Activated CD4-positive, alpha-beta T cell treated with anti-CD3 and anti-CD28 coated beads for 36 hours (primary cell): ENCODE measurements at regions not wholly inside any gene's neighbourhood (a gene's known extent, or its start where the extent isn't known, plus 50 kb on each side); places are given as distances from the start of the nearest gene placed in this dataset.
"Not testable (repeated sequence)": the region's sequence is repeated elsewhere in the genome, so short reads cannot be mapped to it uniquely, and the experiment has no call there.

Source experiments
- ATAC-seq: fragments of 200-7000 bp; cut with Tn5 transposase; one replicate; pipeline ENCODE4 v1.10.0; 2021; ENCODE audit warnings: mild to moderate bottlenecking, moderate library complexity
- CTCF ChIA-PET: fragments of 350-600 bp; sonication (Branson Sonifier 250); formaldehyde crosslinking; loops from one replicate; lab custom pipeline; 2021; ENCODE audit warnings: antibody characterized with exemption; lab: Charles Lee
- POLR2A ChIA-PET: fragments of 350-600 bp; sonication (Branson Sonifier 250); formaldehyde crosslinking; loops from one replicate; lab custom pipeline; 2021; ENCODE audit warnings: antibody characterized with exemption, inconsistent platforms; lab: Charles Lee
- DNase-seq: peaks from one replicate; pipeline ENCODE4 v3.0.0-alpha.2; 2020
- H3K27ac Mint-ChIP-seq: one replicate; pipeline ENCODE4 v1.8.0; 2021; ENCODE audit warnings: mixed read lengths
- H3K27me3 Mint-ChIP-seq: one replicate; pipeline ENCODE4 v1.8.0; 2021; ENCODE audit warnings: mixed read lengths
- H3K36me3 Mint-ChIP-seq: one replicate; pipeline ENCODE4 v1.8.0; 2021; ENCODE audit warnings: low read depth, mixed read lengths
- H3K4me1 Mint-ChIP-seq: one replicate; pipeline ENCODE4 v1.8.0; 2021; ENCODE audit warnings: mixed read lengths
- H3K4me3 Mint-ChIP-seq: one replicate; pipeline ENCODE4 v1.8.0; 2021; ENCODE audit warnings: mild to moderate bottlenecking, moderate library complexity, mixed read lengths
- H3K9me3 Mint-ChIP-seq: one replicate; pipeline ENCODE4 v1.8.0; 2021; ENCODE audit warnings: low read depth, mixed read lengths
- intact Hi-C, 2 experiments: fragments of 100-400 bp; cut with DNase I in 1 of 2; cut with micrococcal nuclease in 1 of 2; formaldehyde crosslinking; loops; one replicate each; pipeline versions ENCODE4 v1.14.2 to v1.15.1; 2022 to 2024; cut with DNase I, micrococcal nuclease

DNA sequence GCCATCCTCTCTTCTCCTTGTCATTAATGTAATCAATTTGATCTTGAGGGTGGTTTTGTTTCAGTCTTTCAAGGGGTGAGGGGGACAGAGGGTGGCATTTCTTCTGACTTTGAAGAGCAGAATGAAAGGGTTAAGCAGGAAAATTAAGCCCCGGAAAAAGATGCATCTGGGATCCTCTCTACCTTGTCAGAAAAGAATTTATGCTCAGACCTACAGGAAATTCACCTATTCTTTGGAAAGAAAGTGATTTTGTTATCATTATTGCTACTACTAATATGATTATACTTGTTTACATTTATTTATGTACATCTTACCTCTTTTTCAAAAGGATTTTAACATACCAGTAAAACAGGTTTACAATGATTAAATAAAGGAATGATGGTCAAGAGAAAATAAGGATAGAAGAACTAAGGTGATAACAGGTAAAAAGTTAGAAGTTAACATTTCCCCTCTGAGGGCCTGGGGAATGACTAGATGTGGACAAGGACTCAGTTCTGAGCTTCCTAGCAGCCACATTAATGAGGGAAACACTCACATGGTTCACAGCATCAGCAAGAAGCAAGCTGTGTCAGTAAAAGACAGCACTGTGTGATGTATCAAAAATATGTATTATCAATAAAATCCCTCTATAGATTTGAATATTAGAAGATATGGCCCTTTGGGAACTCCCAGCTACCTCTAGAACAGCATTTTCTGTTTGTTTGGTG lies 151.4 kb downstream of the MYCN start:
- POLR2A ChIA-PET, result no interaction called here
- no peak overlapping the region for H3K4me3 Mint-ChIP-seq
- no peak for ATAC-seq

DNA sequence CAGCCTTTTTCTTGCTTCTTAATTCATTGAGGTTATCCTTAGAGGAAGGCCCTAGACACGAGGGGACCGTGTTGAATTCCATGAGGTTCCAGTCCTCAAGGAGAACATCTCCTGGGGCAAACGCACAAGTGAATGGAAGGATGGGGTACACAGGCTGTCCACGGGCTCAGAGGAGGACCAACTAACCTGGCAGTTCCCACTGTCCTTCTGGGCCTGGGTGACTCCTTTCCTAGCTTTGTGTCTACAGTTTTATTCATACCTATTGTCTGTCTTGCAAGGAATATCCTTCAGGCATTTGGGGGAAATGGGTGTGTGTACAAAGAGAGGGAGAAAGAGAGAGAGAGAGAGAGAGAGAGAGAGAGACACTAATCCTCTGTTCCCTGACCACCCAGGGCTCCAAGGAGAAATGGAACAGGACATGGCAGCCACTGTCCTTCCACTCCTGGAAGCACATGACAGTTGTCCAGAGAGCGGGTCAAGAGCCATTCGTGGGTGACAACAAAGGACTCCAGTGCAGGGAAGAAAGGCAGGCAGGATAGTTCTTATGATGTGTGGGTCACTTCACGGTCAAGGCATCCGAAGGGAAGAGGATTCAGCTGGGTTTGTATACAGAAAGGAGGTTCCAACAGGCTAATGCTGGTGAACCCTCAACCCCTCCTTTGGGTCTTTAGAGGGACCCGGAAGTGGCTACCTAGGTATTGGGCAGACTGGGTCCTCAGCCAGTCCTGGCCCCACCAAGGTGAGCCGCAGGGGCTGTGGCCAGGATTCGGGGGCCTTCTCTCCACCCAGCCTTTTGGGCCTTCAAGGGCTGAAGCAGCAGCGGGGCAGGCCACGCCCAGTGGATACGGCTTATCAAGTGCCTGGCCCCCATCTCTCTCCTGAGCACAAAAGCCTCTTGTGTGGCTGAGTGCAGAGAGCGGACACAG lies 150.6 kb downstream of the MYCN start:
- CTCF ChIA-PET, result no interaction called here
- DNase-seq (no peak), ATAC-seq (no peak)
- no peaks in the 10 kb centered on the region for H3K27me3 Mint-ChIP-seq
- H3K4me3 Mint-ChIP-seq, result no peak overlapping the region
- POLR2A ChIA-PET, result no interaction called here
- no peak overlapping the region for H3K27ac Mint-ChIP-seq
- no peaks in the 10 kb centered on the region for H3K36me3 Mint-ChIP-seq
- no peaks in the 10 kb centered on the region for H3K9me3 Mint-ChIP-seq
- peaks cover 2% of the 10 kb centered on the region for H3K4me1 Mint-ChIP-seq
- intact Hi-C loops, result no loop called here

More for the DNA sequence above, 151.4 kb downstream of the MYCN start:
- Mint-ChIP-seq H3K36me3 (no peaks in the 10 kb centered on the region), H3K9me3 (no peaks in the 10 kb centered on the region), H3K27me3 (no peaks in the 10 kb centered on the region), H3K27ac (no peak overlapping the region), H3K4me1 (peaks cover 2% of the 10 kb centered on the region)
- CTCF ChIA-PET, result no interaction called here
- DNase-seq, result no peak
- intact Hi-C loops, result no loop called here

DNA sequence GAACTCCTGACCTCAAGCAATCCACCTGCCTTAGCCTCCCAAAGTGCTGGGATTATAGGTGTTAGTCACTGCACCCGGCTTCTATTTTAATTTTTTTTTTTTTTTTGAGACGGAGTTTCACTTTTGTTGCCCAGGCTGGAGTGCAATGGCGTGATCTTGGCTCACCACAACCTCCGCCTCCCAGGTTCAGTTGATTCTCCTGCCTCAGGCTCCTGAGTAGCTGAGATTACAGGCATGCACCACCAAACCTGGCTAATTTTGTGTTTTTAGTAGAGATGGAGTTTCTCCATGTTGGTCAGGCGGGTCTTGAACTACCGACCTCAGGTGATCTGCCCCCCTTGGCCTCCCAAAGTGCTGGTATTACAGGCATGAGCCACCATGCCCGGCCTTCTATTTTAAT lies 149.1 kb downstream of the MYCN start:
- H3K27me3 Mint-ChIP-seq, H3K9me3 Mint-ChIP-seq, H3K4me3 Mint-ChIP-seq, H3K36me3 Mint-ChIP-seq, H3K27ac Mint-ChIP-seq, H3K4me1 Mint-ChIP-seq, DNase-seq, ATAC-seq, intact Hi-C loops, POLR2A ChIA-PET: not testable (repeated sequence)
- CTCF ChIA-PET, result interaction anchor here (0.7 to 0.8 kb wide), 2 partner anchors 317 to 391 kb away, joined by 4 read pairs; no protein-coding TSS in a partner anchor

DNA sequence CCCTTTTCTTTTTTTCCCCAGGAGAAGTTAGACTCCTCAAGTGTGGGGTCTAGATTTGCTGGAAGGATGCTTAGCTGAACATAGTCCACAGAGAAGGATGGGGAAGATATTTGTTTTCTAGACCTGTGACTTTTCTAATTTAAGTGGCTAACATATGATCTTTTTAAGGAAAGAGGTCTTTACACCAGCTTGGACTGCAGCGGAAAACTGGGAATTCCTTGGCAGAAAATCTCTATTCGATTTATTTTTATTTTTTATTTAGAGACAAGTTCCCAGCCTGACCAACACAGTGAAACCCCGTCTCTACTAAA lies 148.4 kb downstream of the MYCN start:
- Mint-ChIP-seq H3K9me3 (no peaks in the 10 kb centered on the region), H3K4me3 (no peak overlapping the region), H3K36me3 (no peaks in the 10 kb centered on the region), H3K27ac (no peak overlapping the region), H3K27me3 (no peaks in the 10 kb centered on the region), H3K4me1 (peaks cover 2% of the 10 kb centered on the region)
- intact Hi-C loops, result no loop called here
- DNase-seq, result no peak
- ChIA-PET CTCF (interaction anchor here (0.8 kb wide), 1 partner anchor 391 kb away, joined by 4 read pairs; no protein-coding TSS in a partner anchor), POLR2A (no interaction called here)
- ATAC-seq, result no peak

DNA sequence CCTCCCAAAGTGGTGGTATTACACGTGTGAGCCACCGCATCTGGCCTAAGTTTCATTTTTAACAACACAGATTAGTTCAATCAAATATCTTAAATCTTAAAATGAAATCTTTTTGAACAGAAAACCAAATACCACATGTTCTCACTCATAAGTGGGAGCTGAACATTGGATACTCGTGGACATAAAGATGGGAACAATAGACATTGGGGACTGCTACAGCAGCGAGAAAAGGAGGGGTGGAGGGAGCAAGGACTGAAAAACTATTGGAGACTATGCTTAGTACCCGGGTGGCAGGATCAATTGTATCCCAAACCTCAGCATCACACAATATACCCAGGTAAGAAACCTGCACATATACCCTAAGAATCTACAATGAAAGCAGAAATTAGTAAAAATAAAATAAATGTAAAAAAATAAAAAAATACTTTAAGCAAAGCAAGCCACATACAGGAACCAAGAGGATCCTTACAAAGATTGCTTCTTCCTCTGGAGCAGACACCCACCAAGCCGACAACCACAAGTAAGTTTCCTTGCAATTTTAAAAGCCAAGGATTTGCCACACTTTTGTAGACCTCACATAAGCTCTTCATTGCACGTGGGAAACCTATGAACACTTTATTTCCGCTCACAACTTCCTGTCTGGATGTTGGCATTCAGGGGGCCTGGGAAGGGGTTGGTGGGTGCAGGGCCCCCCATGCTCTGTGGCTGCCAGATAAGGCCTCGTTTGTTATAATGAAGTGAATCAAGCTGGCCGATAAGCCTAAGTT lies 147.9 kb downstream of the MYCN start:
- ChIA-PET POLR2A (no interaction called here), CTCF (no interaction called here)
- DNase-seq (no peak), ATAC-seq (no peak)
- Mint-ChIP-seq H3K27ac (no peak overlapping the region), H3K4me3 (no peak overlapping the region), H3K27me3 (no peaks in the 10 kb centered on the region), H3K4me1 (peaks cover 2% of the 10 kb centered on the region), H3K36me3 (no peaks in the 10 kb centered on the region), H3K9me3 (no peaks in the 10 kb centered on the region)
- intact Hi-C loops, result no loop called here

DNA sequence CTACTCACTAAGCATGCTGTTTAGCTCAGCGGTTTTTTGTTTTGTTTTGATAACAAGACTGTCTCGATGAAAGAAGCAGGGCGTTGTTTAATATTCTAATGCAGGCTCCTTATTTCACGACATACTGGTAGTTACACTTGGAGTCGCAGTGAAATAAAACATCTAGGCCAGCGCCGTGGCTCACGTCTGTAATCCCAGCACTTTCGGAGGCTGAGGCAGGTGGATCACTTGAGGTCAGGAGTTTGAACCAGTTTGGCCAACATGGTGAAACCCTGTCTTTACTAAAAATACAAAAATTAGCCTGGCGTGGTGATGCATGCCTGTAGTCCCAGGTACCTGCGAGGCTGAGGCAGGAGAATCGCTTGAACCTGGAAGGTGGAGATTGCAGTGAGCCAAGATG lies 145.8 kb downstream of the MYCN start:
- H3K27me3 Mint-ChIP-seq, H3K4me3 Mint-ChIP-seq, ATAC-seq, H3K36me3 Mint-ChIP-seq, DNase-seq, intact Hi-C loops, H3K4me1 Mint-ChIP-seq, CTCF ChIA-PET, H3K9me3 Mint-ChIP-seq, H3K27ac Mint-ChIP-seq, POLR2A ChIA-PET: not testable (repeated sequence)

DNA sequence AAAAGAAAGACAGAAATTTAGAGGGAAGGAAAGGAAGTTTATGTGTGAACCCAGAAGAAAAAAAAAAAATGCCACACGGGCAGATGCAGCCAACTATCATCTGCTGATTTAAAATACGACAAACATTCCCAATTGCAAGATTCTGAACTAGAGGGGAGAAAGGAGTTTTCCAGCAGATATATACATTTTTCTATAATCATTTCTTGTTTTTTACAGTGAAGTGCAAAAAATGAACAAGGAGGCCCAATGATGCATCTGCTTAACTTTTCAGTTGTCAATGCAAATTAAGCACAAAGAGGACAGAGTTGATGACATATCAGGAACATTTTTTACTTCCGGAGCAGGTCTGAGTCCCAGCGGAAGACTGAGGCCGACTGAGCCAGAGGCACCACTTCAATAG lies 144.7 kb downstream of the MYCN start:
- Mint-ChIP-seq H3K9me3 (no peaks in the 10 kb centered on the region), H3K4me1 (peaks cover 2% of the 10 kb centered on the region), H3K27me3 (no peaks in the 10 kb centered on the region), H3K27ac (no peak overlapping the region), H3K36me3 (no peaks in the 10 kb centered on the region), H3K4me3 (no peak overlapping the region)
- ATAC-seq, result no peak
- ChIA-PET CTCF (interaction anchor here (0.6 kb wide), 1 partner anchor 11 kb away, joined by 3 read pairs; no protein-coding TSS in a partner anchor), POLR2A (no interaction called here)
- intact Hi-C loops, result no loop called here
- no peak for DNase-seq

DNA sequence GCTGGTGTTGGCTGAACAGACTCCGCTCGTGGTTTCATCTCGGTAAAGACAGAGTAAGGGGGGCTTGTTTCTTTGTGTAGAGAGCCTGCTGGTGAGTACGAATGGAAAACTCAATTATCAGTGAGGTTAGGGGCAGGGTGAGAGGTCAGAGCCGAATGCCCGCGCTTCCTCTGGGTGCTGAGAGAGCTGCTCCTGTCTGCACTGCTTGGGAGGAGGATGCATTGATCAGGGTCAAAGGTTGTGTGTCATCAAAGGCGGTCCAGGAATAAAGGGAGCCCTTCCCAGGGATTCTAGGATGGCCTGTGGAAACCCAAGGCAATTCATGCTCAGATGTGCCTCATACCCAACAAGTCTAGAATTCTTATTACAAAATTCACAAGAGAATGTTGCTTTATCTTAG lies 143.9 kb downstream of the MYCN start:
- ChIA-PET CTCF (interaction anchor here (0.6 kb wide), 1 partner anchor 12 kb away, joined by 3 read pairs; no protein-coding TSS in a partner anchor), POLR2A (no interaction called here)
- Mint-ChIP-seq H3K4me1 (peaks cover 2% of the 10 kb centered on the region), H3K9me3 (no peaks in the 10 kb centered on the region), H3K27me3 (no peaks in the 10 kb centered on the region), H3K36me3 (no peaks in the 10 kb centered on the region), H3K4me3 (no peak overlapping the region), H3K27ac (no peak overlapping the region)
- DNase-seq (no peak), ATAC-seq (no peak)
- intact Hi-C loops, result no loop called here

DNA sequence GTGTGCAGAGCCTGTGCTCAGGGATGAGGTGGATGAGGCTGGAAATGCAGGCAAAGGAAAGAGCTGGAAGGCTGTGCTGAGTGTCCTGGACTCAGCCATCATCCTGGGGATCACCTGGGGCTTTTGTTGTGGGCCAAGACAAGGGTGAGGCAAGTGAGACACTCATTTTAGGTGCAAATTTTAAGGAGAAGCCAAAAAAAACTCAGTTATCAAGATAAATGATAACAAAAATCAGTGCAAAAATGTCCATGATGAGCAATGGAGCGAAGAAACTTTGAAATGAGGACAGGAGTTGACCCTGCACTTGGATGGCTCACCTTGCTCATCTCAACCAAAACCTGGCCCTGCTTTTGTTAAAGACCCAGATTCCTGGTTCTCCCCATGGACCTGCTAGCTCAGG lies 141.9 kb downstream of the MYCN start:
- intact Hi-C loops, result no loop called here
- Mint-ChIP-seq H3K9me3 (no peaks in the 10 kb centered on the region), H3K36me3 (no peaks in the 10 kb centered on the region), H3K4me1 (no peaks in the 10 kb centered on the region), H3K27me3 (no peaks in the 10 kb centered on the region), H3K4me3 (no peak overlapping the region), H3K27ac (no peak overlapping the region)
- ChIA-PET POLR2A (no interaction called here), CTCF (no interaction called here)
- ATAC-seq, result no peak
- no peak for DNase-seq

DNA sequence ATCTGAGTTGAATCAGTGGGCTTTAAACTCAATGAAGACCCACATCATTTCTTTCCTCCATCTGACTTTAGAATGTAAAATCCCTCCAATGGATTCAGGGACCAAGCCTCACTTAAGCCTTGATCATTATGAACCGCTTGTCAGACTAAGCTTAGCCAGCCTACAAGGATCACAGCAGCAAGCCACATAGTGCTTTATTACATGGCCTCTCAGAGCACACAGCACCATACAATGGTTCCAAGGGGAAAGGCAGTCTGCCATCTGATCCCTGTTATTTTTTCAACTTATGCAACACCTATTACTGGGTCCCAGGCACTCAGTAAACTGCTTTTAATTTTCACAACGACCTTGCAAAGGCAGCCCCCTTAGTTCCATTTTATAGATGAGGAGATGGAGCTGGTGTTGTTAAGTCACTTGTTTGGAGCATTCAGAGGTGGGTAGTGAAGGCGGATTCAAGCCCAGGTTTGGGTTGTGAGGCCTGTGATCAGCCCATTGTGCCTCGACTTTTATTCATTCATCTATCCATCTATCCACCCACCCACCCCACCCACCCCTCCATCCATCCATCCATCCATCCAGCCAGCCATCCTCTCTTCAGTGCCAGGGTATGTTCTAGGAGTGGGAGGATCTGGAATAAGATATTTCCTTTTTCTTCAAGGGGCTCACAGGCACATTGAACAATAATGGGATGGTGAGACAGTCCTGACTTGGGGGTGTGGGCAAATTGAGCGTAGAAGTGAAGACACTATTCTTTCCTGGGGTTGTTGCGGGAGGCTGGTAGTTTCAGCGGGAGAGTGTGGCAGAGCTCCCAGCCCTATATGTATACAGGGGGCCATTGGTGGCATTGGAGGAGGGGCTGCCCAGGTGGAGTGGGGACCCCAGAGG lies 141.2 kb downstream of the MYCN start:
- ATAC-seq (no peak), DNase-seq (no peak)
- Mint-ChIP-seq H3K9me3 (no peaks in the 10 kb centered on the region), H3K36me3 (no peaks in the 10 kb centered on the region), H3K27ac (no peak overlapping the region), H3K4me3 (no peak overlapping the region), H3K4me1 (no peaks in the 10 kb centered on the region), H3K27me3 (no peaks in the 10 kb centered on the region)
- ChIA-PET POLR2A (no interaction called here), CTCF (no interaction called here)
- intact Hi-C loops, result no loop called here

DNA sequence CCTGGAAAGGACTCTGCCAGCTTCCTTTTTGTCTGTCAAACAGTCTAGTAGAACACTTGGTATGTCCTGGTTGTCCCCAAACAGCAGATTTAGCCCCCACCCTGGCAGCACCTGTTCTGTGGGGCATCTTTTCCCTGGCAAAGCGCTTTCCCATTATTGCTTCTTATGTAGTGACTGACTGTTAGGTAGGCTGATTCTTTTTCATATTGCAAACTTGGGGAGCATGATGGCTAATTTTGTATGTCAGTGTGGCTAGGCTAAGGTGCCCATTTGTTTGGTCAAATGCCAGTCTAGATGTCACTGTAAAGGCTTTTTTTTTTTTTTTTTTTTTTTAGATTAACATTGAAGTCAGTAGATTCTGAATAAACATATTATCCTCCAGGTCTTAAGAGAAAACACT lies 140.2 kb downstream of the MYCN start:
- intact Hi-C loops, result no loop called here
- POLR2A ChIA-PET, result no interaction called here

More for the DNA sequence above, 140.2 kb downstream of the MYCN start:
- Mint-ChIP-seq H3K27me3 (no peaks in the 10 kb centered on the region), H3K27ac (no peak overlapping the region), H3K4me1 (no peaks in the 10 kb centered on the region), H3K4me3 (no peak overlapping the region), H3K9me3 (no peaks in the 10 kb centered on the region), H3K36me3 (no peaks in the 10 kb centered on the region)
- CTCF ChIA-PET, result no interaction called here
- ATAC-seq, result no peak
- DNase-seq, result no peak
